NT2/D1 (cell line): ENCODE measurements at regions not wholly inside any gene's neighbourhood (a gene's known extent, or its start where the extent isn't known, plus 50 kb on each side); places are given as distances from the start of the nearest gene placed in this dataset.

Source experiments
- SUZ12 ChIP-seq: IDR thresholded peaks from 2 replicates; pipeline ENCODE4 v1.6.1; 2011; ENCODE audit not compliant: insufficient read length, insufficient read depth; ENCODE audit errors: extremely low read depth
- YY1 ChIP-seq: IDR thresholded peaks from 2 replicates; pipeline ENCODE4 v1.6.1; 2011; ENCODE audit not compliant: insufficient read length, insufficient read depth
- ZNF274 ChIP-seq: IDR thresholded peaks from 2 replicates; pipeline ENCODE4 v1.6.1; 2011; ENCODE audit warnings: mild to moderate bottlenecking, low read depth, low read length

GRCh38 chr7:130987092-130987491 is 253.1 kb upstream of the KLF14 start:
- TF ChIP-seq YY1: no peak
- no peak for TF ChIP-seq SUZ12
- TF ChIP-seq ZNF274: no peak
